Right ventricle myocardium inferior (tissue), 1 donor: ENCODE measurements at regions not wholly inside any gene's neighbourhood (a gene's known extent, or its start where the extent isn't known, plus 50 kb on each side); places are given as distances from the start of the nearest gene placed in this dataset.

ENCODE experiments used
- ATAC-seq: fragments of 200-7000 bp; cut with Tn5 transposase; one replicate; pipeline ENCODE4 v1.9.1; 2020; ENCODE audit warnings: mild to moderate bottlenecking, moderate library complexity
- DNase-seq: peaks from one replicate; pipeline ENCODE4 v3.0.0; 2021; ENCODE audit errors: missing footprints
- intact Hi-C: fragments of 100-400 bp; cut with DNase I; formaldehyde crosslinking; loops from one replicate; pipeline ENCODE4 v1.11.0; 2022
- donor health status: DM: no; HTN: yes; CAD: no; lungs with severe emphysema.

- no peak for DNase-seq
- no peak for ATAC-seq
- intact Hi-C loops, result no loop called here
Observed at GRCh38 chr2:155866477-155866876, 466.0 kb downstream of the NR4A2 start.

DNA sequence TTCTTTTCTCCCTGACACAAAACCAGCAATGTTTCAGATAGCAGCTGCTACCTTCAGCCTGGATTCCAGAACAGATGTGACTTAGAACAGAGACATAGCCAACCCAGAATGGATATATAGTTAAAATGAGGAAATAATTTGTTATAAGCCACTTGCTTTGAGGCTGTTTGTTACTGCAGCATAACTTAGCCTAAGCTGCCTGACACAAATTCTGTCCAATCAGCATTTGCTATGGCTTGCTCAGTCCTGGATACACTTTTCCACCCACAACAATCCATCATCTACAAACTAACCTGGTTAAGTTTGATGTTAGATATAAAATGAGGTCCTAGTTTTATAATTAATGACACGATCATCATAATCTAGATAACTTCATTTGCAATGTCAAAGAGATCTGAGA is 480.4 kb downstream of the NR4A2 start:
- no peak for DNase-seq
- intact Hi-C loops, result no loop called here
- ATAC-seq, result no peak

DNA sequence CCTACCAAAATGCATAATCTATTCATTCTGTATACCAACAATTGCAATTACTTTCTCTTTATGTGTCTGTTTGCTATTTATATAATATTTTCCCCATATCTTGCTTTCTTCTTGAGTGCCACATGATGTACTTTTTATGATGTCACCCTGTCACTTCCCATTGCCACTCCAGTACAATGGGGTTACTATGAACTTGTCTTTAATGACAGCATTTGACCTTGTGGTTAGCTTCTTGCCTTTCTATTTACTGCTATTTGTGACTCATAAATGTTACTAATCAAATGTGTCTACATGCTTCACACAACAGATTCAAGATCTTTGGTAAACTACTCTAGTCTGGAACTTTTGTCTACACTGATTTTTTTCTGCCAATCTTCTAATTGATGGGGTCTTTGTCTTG is 486.3 kb downstream of the NR4A2 start:
- intact Hi-C loops, result no loop called here
- DNase-seq, result no peak
- no peak for ATAC-seq

- intact Hi-C loops, result no loop called here
- ATAC-seq (no peak), DNase-seq (no peak)
Observed at GRCh38 chr2:155844461-155844860, 488.1 kb downstream of the NR4A2 start.

GRCh38 chr2:155842103-155842502 is 490.4 kb downstream of the NR4A2 start:
- DNase-seq, result no peak
- intact Hi-C loops, result no loop called here
- ATAC-seq, result no peak

GRCh38 chr2:155841442-155841841 is 491.1 kb downstream of the NR4A2 start:
- ATAC-seq (no peak), DNase-seq (no peak)
- intact Hi-C loops, result no loop called here

- no peak for ATAC-seq
- no peak for DNase-seq
- intact Hi-C loops, result no loop called here
Observed at GRCh38 chr2:155840661-155841060, 491.9 kb downstream of the NR4A2 start.

DNA sequence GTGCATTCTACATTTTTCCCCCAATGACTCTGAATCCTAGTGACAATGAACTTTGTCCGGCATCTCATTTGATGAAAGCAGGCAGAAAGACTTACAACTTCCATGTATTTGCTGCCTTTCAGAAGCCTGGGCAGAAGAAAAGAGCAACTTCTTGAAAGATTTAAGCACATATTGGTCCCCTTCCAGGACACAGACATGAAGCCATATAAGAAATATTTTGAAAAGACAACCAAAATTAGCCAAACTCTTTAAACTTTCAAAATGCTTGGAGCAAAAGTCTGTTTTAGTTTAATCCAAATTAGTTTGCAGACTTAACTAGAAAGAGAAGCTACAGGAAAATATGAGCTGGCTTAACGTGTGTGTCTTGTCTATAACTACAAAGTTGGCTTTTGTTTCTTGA is 492.5 kb downstream of the NR4A2 start:
- no peak for DNase-seq
- no peak for ATAC-seq
- intact Hi-C loops, result no loop called here

GRCh38 chr2:155839436-155839835 is 493.1 kb downstream of the NR4A2 start:
- ATAC-seq (no peak), DNase-seq (no peak)
- intact Hi-C loops, result no loop called here

DNA sequence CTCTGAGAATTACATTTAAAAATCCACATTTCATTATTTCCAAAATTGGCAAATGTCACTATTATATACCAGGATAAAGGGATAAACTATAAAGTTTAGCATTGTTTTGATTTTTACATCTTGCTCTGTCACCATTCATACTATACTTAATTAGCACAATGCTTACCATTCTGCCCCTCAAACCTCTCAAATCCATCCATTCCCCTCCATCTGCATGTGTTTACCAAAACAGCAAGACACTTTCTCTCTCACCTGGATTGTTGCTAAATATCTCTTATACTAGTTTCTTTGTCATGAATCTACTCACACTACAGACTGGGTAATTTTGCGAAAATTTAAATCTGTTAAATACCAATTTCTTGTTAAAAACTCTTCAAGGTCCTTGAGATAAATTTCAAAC is 496.1 kb downstream of the NR4A2 start:
- intact Hi-C loops, result no loop called here
- DNase-seq (no peak), ATAC-seq (no peak)

- ATAC-seq (no peak), DNase-seq (no peak)
- intact Hi-C loops, result no loop called here
Observed at GRCh38 chr2:155830817-155831579, 501.5 kb downstream of the NR4A2 start.

DNA sequence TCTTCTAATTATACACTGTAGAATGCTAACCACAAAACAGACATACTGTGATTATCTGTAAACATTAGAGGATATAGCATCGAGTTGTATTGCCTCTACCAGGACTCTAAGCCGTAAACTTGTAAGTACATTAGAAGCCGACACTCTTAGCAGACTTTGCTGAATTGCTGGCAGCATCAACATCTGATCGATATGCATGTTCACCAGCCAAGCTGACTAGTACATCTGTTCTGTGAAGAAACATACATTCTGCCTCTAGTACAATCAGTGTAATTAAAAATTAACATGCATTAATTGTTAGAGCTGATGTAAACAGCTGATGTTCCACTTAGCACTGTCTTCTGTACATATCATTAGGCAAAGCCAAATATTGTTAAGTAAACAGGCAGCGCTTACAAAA is 502.2 kb downstream of the NR4A2 start:
- DNase-seq, result no peak
- no peak for ATAC-seq
- intact Hi-C loops, result no loop called here

GRCh38 chr2:155825876-155826275 is 506.6 kb downstream of the NR4A2 start:
- ATAC-seq (no peak), DNase-seq (no peak)
- intact Hi-C loops, result no loop called here

DNA sequence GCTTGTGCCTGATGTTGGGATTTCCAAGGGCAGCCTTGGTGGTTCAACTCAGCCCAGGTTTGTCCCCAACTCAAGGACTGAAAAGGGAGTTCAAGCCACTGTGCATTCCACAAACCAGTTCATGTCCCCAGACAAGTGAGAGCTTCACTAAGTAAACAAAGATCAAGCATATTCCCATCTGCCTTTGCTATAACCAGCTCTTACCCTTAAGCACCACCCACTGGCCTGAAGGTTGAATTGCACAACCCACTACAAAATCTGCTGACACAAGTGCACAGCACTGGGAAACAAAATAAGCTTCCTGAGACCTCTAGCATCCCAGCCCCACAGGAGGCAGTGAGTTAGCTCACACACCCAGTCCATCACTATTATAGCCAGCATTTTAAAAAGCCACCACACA is 516.7 kb downstream of the NR4A2 start:
- intact Hi-C loops, result no loop called here
- ATAC-seq (no peak), DNase-seq (no peak)

DNA sequence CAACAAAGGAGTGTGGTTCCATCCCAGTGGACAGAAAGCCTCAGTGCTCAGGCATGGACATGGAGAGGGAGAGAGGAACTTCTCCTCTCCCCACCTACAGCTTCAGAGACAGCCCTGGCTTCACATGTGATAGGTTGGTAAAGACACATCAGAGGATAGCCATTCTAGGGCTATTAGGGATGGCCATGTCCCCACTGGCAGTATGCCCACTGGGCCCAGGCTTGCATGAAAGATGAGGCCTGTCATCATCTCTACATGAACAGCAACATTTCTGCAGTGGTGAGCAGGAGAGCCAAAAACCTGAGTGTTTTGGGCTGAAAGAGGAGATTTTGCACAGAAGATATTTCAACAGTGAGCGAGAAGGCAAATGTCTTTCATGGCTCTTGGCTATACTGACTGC is 517.2 kb downstream of the NR4A2 start:
- intact Hi-C loops, result no loop called here
- DNase-seq, result no peak
- no peak for ATAC-seq

GRCh38 chr2:155810411-155810810 is 522.1 kb downstream of the NR4A2 start:
- intact Hi-C loops, result no loop called here
- ATAC-seq (no peak), DNase-seq (no peak)

DNA sequence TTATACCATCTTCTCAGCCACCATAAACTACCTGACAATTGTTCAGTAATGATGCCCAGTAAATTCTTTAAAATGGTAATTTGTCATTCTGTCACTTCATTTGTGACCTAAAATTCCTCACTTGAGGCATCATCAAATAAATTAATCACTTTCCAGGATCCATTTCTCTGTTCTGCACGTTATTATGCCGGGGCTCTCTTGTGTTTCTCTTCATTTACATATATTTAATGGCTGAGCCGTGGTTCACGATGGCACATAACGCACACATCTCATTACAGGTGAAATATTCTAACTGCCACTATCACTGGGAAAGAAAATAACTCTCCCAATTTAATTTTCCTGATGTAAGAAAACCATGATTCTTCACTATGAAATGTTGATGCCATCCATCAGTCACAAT is 529.6 kb downstream of the NR4A2 start:
- ATAC-seq (no peak), DNase-seq (no peak)
- intact Hi-C loops, result no loop called here

GRCh38 chr2:155792666-155793065 is 539.9 kb downstream of the NR4A2 start:
- ATAC-seq (no peak), DNase-seq (no peak)
- intact Hi-C loops, result no loop called here

DNA sequence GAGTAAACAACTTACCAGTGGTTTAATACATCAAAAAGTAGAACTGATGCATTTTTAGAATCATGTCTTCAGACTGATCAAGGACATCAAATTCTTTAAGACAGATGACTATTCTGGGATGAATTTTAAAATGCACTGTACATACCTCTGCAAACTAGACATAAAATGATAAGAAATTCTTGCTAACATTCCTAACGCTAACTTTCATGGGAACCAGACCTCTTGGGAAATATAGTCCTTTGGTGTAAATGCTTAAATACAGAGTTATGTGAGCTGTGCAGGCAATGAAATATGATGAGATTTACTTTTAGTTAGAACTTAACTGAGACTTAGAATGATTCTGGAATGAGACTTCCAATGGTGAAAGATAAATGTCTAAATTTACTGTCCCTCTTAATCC is 562.0 kb downstream of the NR4A2 start:
- no peak for DNase-seq
- intact Hi-C loops, result no loop called here
- no peak for ATAC-seq

DNA sequence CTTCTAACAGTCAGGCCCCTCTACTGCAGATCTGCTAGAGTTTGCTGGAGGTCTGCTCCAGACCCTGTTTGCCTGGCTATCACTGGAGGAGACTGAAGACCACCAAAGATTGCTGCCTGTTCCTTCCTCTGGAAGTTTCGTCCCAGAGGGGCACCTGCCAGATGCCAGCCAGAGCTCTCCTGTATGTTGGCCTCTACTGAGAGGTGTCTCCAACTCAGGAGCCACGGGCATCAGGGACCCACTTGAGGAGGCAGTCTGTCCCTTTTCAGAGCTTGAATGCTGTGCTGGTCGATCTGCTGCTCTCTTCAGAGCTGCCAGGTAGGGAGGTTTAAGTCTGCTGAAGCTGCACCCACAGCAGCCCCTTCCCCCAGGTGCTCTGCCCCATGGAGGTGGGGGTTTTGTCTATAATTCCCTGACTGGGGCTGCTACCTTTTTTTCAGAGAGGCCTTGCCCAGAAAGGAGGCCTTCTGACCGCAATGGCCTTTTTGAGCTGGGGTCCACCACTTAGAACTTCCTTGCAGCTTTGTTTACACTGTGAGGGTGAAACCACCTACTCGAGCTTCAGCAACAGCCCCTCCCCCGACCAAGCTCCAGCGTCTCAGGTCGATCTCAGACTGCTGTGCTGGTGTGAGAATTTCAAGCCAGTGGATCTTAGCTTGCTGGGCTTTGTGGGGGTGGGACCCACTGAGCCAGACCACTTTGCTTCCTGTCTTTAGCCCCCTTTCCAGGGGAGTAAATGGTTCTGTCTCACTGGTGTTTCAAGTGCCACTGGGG is 566.0 kb downstream of the NR4A2 start:
- ATAC-seq (no peak), DNase-seq (no peak)
- intact Hi-C loops, result no loop called here

DNA sequence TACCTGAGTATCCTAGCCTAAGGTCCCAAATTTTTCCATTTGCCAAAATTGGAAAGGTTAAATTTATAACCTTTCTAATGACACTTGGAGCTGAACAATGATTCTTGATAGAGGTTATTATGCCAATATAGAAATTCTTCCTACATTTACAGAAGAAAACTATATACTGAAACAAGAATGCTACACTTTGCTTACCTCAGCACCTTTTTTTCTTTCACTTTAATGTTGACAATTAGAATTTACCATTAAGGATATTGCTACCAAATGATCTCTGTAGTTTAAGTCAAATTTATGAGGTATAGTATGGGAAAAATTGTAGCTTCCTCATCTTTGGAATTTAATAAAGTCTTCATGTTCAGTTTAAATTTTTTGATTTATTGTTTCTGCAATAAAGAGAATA is 577.0 kb downstream of the NR4A2 start:
- intact Hi-C loops, result no loop called here
- DNase-seq, result no peak
- ATAC-seq, result no peak
